Left ventricle myocardium superior (tissue), 1 donor: ENCODE measurements at regions not wholly inside any gene's neighbourhood (a gene's known extent, or its start where the extent isn't known, plus 50 kb on each side); places are given as distances from the start of the nearest gene placed in this dataset.
A peak's percentile ranks its signal among the peaks of the same experiment; 100 is the strongest.
"Not testable (repeated sequence)": the region's sequence is repeated elsewhere in the genome, so short reads cannot be mapped to it uniquely, and the experiment has no call there.

Source experiments
- ATAC-seq: fragments of 200-7000 bp; cut with Tn5 transposase; one replicate; pipeline ENCODE4 v1.9.1; 2020; ENCODE audit warnings: mild to moderate bottlenecking, moderate library complexity
- DNase-seq: peaks from one replicate; pipeline ENCODE4 v3.0.0-alpha.2; 2020
- intact Hi-C: fragments of 100-400 bp; cut with micrococcal nuclease; formaldehyde crosslinking; loops from one replicate; pipeline ENCODE4 v1.11.0; 2022
- donor health status: DM: no; HTN: yes; CAD: no; lungs with severe emphysema.

GRCh38 chr21:22343303-22343702 is 1345.1 kb downstream of the NCAM2 start:
- no peak for DNase-seq
- intact Hi-C loops, result no loop called here
- ATAC-seq, result no peak

GRCh38 chr21:22343721-22344120 is 1345.5 kb downstream of the NCAM2 start:
- intact Hi-C loops, result no loop called here
- no peak for ATAC-seq

GRCh38 chr21:22345624-22346023 is 1347.4 kb downstream of the NCAM2 start:
- ATAC-seq (no peak), DNase-seq (no peak)
- intact Hi-C loops, result no loop called here

More at GRCh38 chr21:22343721-22344120, 1345.5 kb downstream of the NCAM2 start:
- no peak for DNase-seq

- no peak for DNase-seq
- intact Hi-C loops, result no loop called here
- no peak for ATAC-seq
Observed at GRCh38 chr21:22346576-22346975, 1348.4 kb downstream of the NCAM2 start.

DNA sequence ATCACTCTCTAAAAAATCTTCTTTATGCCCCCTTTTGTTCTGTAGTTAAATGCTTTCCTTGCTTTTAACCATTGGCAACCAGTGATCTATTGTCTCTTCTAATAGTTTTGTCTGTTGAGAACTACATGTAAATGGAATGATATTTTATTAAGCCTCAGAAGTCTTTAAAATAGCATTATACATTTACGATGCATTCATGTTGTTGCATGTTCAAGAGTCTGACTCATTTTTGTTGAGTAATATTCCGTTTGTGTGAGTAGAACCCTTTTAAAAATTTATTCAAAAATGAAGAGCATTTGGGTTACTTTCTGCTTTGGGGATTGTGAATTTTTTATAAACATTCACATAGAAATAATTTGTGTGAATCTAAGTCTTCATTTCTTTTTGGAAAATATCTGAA is 1352.9 kb downstream of the NCAM2 start:
- intact Hi-C loops, result no loop called here
- ATAC-seq, result no peak

GRCh38 chr21:22352088-22352487 is 1353.9 kb downstream of the NCAM2 start:
- intact Hi-C loops, result no loop called here
- DNase-seq, result no peak
- no peak for ATAC-seq

More for the DNA sequence above, 1352.9 kb downstream of the NCAM2 start:
- no peak for DNase-seq

- no peak for ATAC-seq
Observed at GRCh38 chr21:22355949-22356348, 1357.7 kb downstream of the NCAM2 start.

DNA sequence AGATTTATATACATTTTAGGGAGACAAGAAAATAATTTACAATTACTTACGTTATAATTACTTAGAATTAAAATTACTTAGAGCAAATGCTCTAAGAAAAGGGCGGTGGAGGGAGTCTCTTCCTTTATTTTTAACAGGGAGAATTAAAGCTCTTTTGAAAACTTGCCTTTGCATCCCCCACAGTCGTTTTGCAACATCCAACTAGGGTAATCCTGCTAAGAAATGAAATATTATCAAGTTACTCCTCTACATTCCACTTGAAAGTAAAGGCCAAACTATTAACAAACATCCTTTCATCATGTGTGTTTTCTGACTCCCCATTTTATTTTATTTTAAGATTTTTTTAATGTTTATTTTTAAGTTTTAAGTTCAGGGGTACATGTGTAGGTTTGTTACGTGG is 1358.5 kb downstream of the NCAM2 start:
- no peak for ATAC-seq
- DNase-seq, result no peak
- intact Hi-C loops, result no loop called here

More at GRCh38 chr21:22355949-22356348, 1357.7 kb downstream of the NCAM2 start:
- no peak for DNase-seq
- intact Hi-C loops, result no loop called here

DNA sequence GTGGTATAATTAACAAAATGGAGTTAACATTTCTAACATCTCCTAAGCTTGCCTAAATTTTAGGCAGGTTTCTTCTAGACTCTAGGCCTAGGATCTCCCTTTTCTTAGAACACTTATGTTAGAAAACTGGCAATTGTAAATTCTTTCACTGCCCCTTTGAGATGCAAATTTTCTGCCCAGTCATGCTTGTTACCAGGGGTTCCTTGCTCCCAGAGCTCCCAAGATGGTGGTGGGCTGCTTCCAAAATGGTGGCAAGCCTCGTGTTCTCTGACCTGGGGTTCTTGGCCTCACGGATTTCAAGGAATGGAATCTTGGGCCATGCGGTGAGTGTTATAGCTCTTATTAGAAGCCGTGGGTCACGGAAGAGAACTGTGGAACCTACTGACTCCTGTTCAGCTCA is 1361.4 kb downstream of the NCAM2 start:
- DNase-seq, intact Hi-C loops, ATAC-seq: not testable (repeated sequence)

DNA sequence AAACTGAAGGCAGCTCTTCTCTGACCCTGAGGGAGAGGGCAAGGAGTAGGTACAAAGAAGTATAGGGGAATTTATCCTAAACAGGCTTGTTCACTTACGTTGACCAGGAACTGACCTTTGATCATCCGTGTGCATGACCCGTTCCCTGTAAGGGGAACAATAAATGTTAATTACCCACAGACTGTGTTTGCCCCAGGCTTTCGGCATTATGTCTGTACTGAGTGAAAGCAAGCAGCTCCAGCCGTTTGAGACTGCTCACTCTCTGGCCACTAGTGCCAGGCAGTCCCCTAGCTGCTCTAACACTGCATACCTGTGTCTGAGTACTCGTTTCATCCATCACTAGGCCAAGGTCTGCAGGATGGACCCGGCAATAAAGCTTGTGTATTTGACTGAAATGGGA is 1365.3 kb downstream of the NCAM2 start:
- DNase-seq (no peak), ATAC-seq (no peak)
- intact Hi-C loops, result no loop called here

DNA sequence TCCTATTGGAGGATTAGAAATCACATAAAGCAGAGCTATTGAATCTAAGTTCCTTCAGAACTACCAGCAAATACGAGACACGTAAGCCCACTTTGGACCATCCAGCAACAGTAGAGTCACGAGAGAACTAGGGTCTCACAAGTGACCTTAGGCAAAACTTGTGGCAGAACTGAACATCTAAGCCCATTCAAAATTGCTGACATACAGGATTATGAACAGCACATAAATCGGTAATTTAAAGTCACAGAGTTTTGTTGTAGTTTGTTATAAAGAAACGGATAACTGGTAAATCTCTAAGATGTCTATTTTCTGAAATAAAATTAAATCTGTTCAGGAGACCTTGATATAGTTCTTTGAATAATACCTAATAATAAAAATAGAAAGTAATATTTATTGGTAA is 1366.0 kb downstream of the NCAM2 start:
- no peak for ATAC-seq
- intact Hi-C loops, result no loop called here
- DNase-seq, result no peak

- DNase-seq (no peak), ATAC-seq (peak; percentile 32)
- intact Hi-C loops, result no loop called here
Observed at GRCh38 chr21:22374218-22374969, 1376.2 kb downstream of the NCAM2 start.

DNA sequence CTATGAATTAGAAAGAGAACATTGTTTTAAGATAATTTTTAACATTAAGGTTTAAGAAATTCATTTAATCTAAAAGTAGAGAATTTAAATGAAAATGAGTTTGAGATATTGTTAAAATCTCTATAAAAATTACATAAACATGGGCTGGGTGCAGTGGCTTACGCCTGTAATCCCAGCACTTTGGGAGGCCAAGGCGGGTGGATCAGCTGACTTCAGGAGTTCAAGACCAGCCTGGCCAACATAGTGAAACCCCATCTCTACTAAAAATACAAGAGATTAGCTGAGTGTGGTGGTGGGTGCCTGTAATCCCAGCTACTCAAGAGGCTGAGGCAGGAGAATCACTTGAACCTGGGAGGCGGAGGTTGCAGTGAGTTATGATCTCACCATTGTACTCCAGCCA is 1379.6 kb downstream of the NCAM2 start:
- ATAC-seq, DNase-seq, intact Hi-C loops: not testable (repeated sequence)

DNA sequence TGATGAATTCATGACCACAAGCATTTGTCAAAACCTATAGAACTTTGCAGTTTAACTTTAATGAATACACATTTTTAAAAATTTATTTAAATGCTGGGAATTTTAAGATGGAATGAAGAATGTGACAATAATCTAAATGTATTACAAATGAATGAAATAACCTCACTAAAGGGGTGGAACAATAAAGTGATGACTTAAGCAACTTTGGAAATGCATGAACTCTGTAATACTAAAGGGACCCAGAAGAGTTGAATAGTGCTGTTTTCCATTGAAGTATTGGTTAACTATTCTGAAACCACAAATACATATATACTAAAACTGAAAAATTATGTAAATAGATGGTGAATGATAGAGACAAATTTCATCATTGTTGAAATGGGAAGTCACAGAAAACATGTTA is 1395.1 kb downstream of the NCAM2 start:
- ATAC-seq (no peak), DNase-seq (no peak)
- intact Hi-C loops, result no loop called here

- no peak for ATAC-seq
- intact Hi-C loops, result no loop called here
- no peak for DNase-seq
Observed at GRCh38 chr21:22395965-22396364, 1397.8 kb downstream of the NCAM2 start.

DNA sequence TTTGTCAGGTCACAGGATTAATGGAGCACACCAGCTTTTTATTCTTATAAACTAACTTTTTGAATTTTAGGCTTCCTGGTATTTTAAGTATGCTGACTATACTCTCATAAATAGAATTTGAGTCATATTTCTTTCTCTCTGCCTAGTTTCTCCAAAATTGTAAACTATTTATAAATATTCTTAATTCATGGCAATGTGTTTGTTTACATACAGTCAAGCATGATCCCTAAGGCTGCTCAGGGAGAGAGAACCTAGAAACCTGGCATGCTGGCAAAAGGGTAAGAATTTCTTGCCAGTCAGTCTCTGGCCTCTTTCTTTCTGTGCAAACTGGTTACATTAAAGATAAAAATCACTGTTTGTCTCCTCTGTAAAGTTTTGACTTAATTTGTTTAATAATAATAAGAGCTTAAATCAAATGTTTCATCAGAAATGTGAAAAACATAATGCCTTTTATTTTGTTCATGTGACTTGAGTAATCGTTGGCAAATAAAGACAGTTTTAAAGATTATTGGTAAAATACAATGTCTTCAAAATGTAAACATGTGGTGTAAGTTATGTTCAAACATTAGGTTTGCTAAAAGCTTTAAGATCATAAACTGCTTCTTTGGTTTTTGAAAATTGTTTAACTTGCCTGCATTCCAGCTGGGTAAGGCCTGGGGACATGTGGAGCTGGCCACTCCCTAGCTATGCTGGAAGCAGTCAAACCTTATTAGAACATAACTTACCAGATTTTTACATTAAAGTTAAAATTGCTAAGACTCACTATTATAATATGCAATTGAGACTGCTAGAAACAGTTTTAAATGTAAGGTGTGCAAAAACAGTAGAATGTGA is 1401.7 kb downstream of the NCAM2 start:
- DNase-seq (no peak), ATAC-seq (no peak)
- intact Hi-C loops, result no loop called here

GRCh38 chr21:22409571-22409970 is 1411.4 kb downstream of the NCAM2 start:
- no peak for ATAC-seq
- intact Hi-C loops, result no loop called here
- DNase-seq, result no peak

GRCh38 chr21:22416555-22416954 is 1418.3 kb downstream of the NCAM2 start:
- intact Hi-C loops, result no loop called here
- DNase-seq (no peak), ATAC-seq (no peak)

- intact Hi-C loops, result no loop called here
- DNase-seq (no peak), ATAC-seq (no peak)
Observed at GRCh38 chr21:22421416-22422180, 1423.4 kb downstream of the NCAM2 start.
